H54 (cell line): ENCODE measurements at regions not wholly inside any gene's neighbourhood (a gene's known extent, or its start where the extent isn't known, plus 50 kb on each side); places are given as distances from the start of the nearest gene placed in this dataset.
"Not testable (repeated sequence)": the region's sequence is repeated elsewhere in the genome, so short reads cannot be mapped to it uniquely, and the experiment has no call there.

Source experiments
- DNase-seq: peaks from one replicate; pipeline ENCODE4 v3.0.0; 2011; ENCODE audit warnings: low spot score, mixed read lengths; ENCODE audit not compliant: insufficient read length
- FAIRE-seq: peaks from 3 replicates; lab custom pipeline; 2011; peaks lifted over from hg19 to GRCh38; lab: Jason Lieb, UNC
- POLR2A ChIP-seq: IDR thresholded peaks from 2 replicates; pipeline ENCODE4 v1.6.1; 2011; ENCODE audit warnings: low read depth, mild to moderate bottlenecking, low read length

DNA sequence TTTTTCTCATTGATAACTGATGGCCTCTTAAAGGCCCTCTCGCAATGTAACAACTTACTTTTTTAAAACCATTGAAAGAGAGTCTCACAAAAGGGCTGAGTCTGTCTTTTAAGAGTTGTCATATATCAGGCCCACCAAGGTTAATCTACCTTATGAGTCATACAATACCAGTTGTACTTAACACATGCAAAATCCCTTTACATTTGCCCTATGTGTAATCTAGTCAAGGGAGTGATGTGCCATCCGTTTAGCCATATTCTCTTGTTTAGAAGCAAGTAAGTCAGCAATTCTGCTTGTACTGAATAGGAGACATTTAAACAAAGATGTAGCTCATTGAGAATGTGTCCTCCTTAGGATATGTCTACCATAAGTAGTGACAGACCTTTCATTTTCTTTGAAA, 143.7 kb downstream of the TENT5A start:
- no peak for TF ChIP-seq POLR2A
- DNase-seq (no peak), FAIRE-seq (no peak)

DNA sequence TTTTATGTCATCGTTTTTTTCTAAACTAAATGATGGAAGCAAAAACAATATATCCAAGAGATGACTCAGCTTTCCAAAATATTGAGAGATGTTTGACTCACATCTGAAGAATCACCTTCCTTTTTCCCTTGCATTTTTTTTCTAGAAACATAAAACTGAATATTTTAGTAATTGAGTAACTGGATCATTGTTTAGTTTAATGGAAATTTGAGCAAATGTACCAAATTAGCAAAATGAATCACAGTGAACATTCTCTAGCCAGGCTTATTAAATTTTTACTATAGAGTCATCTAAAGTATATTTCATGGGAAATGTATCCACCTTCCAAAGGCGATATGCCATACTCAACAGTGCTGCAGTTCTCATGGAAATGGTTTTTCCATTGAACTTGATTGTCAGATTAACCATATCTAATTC, 145.5 kb downstream of the TENT5A start:
- no peak for TF ChIP-seq POLR2A
- no peak for FAIRE-seq
- DNase-seq: no peak

DNA sequence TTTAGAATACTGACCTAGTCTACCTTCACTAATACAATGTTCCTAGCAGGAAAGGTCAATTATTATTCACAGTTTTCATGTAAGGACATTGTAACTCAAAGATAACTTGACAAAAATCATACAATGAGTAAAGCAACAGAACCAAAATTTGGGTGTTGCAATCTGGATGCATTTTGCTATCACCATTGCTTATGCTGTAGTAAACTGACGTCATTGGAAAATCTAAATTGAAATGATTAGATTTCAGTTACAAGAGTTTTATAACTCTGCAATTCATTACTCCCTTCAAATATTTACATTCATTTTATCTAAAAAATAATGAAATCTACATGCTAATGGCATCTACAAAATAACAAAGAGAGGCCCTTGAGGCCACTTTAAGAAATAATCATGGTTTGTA, 147.0 kb downstream of the TENT5A start:
- no peak for TF ChIP-seq POLR2A
- DNase-seq (no peak), FAIRE-seq (no peak)

DNA sequence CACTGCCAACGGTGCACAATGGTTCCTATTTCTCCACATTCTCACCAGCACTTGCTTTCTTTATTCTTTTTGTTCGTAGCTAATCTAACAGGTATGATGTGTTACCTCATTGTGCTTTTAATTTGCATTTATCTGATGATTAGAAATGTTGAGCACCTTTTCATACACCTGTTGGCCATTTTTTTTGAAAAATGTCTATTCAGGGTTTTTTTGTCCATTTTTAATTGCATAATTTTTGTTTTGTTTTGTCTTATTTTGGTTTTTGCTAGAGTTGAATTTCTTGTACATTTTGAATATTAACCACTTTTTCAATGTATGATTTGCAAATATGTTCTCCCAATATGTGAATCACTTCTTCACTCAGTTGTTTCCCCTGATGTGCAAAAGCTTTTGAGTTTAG, 150.6 kb downstream of the TENT5A start:
- no peak for TF ChIP-seq POLR2A
- DNase-seq: no peak
- no peak for FAIRE-seq

DNA sequence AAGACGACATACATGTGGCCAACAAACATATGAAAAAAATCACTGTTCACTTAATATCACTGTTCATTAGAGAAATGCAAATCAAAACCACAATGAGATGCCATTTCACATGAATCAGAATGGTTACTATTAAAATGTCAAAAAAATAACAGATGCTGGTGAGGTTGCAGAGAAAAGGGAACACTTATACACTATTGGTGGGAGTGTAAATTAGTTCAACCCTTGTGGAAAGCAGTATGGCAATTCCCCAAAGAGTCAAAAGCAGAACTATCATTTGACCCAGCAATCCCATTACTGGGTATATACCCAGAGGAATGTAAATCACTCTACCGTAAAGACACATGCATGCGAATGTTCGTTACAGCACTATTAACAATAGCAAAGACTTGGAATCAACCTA, 152.0 kb downstream of the TENT5A start:
- not testable (repeated sequence) for FAIRE-seq, DNase-seq

DNA sequence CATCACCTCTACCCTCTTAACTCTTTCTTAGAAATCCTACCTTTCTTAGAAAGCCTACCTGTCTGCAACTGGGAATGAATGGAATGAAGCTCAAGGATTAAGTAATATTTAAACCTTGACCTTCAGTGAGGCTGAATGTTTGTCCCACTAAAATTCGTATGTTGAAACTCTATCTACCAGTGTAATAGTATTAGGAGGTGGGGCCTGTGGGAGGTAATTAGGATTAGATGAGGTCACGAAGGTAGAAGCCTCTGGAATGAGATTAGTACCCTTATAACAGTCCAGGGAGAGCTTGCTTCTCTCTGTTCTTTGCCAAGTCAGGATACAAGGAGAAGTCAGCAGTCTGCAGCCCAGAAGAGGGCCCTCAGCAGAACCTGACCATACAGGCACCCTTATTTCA, 158.0 kb downstream of the TENT5A start:
- DNase-seq (no peak), FAIRE-seq (no peak)
- no peak for TF ChIP-seq POLR2A

DNA sequence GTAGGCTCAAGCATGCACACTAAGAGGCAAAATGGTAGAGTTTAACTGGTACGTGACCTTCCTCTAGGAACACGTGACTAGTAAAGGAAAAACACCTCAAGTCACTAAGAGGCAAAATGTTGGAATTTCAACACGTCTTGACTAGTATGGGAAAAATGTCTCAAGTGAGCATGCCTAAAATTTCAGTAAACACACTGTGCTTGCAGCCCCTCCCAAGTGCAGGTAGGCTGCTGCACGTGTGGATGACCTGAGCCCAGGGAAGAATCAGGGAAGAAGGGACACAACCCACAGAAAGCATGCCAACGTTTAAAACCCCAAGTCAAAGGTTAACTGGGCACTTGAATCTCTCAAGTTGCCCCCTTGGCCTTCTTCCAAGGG, 162.2 kb downstream of the TENT5A start:
- no peak for DNase-seq
- no peak for TF ChIP-seq POLR2A
- no peak for FAIRE-seq

DNA sequence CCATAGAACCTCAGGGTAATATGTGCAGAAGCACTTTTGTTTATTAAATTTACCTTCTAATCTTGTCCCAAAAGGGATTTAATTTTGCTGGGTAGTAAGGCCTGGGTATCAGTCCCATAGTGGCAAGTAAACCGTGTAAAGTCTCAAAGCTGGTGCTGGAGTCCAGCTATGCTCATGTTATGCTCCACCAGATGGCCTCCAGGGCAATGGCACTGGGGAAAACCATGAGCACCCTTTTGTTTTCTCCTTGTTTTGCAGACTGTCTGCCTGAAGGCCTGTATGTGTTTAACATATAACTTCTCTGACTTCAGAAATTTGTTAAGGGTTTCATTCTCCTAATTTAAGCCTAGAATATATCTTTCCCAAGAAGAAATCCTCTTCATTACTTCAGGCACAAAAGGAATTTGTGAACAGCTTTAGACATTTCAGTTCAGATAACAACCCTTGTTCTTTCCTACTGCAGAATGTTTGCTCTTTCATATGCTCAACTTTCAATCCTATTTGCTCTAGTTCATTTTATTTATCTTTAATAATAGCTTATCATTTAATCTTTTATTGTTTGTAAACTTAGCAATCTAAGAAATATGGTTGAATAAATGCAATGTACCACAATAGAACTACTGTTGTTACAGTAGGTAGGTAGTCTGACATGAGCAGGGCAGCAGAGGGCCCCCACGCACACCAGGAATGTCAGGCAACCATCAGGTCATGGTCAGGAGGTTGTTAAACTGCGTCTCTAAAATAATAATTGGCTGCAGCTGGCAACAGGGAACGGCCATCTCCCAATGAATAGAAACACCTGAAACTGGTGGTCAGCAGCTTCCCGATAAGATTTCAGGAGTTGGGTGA, 162.8 kb downstream of the TENT5A start:
- DNase-seq: no peak
- no peak for FAIRE-seq
- no peak for TF ChIP-seq POLR2A

DNA sequence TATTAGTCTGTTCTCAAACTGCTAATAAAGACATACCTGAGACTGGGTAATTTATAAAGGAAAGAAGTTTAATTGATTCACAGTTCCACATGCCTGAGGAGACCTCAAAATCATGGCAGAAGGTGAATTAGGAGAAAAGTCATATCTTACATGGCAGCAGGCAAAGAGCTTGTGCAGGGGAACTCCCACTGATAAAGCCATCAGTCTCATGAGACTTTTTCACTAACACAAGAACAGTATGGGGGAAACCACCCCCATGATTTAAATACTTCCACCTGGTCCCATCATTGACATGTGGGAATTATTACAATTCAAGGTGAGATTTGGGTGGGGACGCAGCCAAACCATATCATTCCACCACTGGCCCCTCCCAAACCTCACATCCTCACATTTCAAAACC, 166.8 kb downstream of the TENT5A start:
- DNase-seq, FAIRE-seq: not testable (repeated sequence)

DNA sequence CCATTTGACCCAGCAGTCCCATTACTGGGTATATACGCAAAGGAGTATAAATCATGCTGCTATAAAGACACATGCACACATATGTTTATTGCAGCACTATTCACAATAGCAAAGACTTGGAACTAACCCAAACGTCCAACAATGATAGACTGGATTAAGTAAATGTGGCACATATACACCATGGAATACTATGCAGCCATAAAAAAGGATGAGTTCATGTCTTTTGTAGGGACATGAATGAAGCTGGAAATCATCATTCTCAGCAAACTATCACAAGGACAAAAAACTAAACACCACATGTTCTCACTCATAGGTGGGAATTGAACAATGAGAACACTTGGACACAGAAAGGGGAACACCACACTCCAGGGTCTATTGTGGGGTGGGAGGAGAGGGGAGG, 168.3 kb downstream of the TENT5A start:
- FAIRE-seq, DNase-seq: not testable (repeated sequence)

DNA sequence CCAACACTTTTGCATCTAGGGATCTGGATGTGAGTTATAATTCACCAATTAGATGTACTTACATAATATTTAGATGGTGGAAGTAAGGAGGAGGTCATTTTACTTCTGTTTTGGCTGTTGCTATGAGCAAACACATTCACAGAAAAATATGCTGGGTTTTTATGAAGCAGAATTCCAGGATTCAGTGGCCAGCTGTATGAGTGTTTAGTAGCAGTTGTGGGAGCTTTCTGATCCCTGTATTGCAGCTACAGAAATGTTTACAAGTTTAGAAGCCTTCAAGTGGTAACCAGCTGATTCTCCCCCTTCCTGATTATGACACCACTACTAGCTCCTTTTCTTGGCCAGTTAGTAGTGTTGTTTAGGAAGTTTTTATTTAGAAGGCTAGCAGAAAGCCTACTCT, 177.0 kb downstream of the TENT5A start:
- FAIRE-seq (no peak), DNase-seq (no peak)
- TF ChIP-seq POLR2A: no peak

DNA sequence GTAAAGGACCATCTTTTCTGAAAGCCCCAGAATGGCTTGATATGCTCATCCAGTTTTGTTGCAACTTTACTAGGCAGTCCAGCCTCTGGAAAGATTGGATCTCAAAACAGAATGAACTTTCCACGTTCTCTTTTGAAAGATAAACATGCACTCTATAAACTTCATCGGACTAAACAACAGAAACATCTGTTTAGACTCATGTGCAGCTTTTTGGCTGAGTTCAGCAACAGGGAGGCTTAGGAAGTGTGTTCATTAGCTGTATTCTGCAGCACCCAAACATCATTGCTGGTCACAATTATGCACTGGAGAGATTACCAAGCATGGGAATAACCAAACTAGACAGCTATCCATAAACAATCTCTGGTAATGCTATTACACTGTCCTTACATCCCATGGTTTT, 180.5 kb downstream of the TENT5A start:
- DNase-seq (no peak), FAIRE-seq (no peak)
- TF ChIP-seq POLR2A: no peak

DNA sequence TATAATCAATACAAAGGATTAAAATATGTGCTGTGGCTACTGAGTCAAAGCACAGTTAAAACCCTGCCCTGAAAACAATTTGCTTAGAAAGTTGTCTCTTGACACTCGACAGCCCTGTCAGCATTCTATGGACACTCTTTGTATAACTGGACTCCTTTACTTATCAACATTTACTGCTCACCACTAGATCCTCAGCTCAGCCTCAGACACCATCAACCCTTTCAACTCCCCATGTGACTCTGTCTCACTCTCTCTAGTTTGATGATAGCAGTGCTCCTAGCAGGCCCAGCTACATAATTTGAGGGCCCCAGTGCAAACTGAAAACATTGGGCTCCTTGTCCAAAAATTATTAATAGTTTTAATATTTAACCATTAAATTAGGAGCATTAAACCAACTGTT, 181.8 kb downstream of the TENT5A start:
- no peak for TF ChIP-seq POLR2A
- DNase-seq (no peak), FAIRE-seq (no peak)

DNA sequence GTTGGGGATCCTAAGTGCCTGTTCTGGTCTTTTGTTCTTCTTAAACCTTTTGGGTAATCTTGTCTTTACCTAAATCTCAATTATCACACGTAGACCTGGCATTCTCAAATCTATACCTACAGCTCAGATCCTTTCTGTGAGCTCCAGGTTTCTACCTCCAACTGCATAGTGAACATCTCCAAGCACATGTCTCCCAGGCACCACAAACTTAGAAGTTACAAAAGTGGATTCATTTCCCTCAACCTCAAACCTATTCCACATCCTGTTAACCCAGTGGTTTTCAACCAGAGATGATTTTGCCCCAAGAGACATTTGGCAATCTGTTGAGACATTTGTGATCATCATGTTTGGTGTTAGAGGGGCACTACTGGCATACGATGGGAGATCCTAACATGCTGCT, 183.5 kb downstream of the TENT5A start:
- FAIRE-seq (no peak), DNase-seq (no peak)
- no peak for TF ChIP-seq POLR2A

DNA sequence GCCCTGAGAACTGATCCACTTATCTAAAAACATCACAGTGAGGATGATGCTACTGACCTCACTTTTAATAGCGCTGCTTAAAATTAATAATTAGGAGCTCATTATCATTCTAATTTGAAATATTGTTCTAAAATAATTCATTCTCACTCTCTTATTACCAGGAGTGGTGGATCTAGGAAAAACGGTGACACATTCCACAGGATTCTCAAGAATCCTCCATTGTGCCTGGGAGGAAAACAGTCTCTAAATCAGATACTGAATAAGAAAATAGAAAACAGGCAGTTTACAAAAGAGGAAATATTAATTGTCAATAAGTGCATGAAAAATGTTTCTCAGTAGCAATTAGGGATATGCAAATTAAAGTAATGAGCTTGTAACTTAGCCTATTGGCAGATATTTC, 187.4 kb downstream of the TENT5A start:
- DNase-seq: no peak
- FAIRE-seq: no peak
- no peak for TF ChIP-seq POLR2A
